HG03097 (cell line): ENCODE measurements at regions not wholly inside any gene's neighbourhood (a gene's known extent, or its start where the extent isn't known, plus 50 kb on each side); places are given as distances from the start of the nearest gene placed in this dataset.

ENCODE experiments used
- ATAC-seq: cut with Tn5 transposase; IDR thresholded peaks from one replicate; pipeline ENCODE4 v1.9.1; 2021; ENCODE audit not compliant: unreplicated experiment, low FRiP score

DNA sequence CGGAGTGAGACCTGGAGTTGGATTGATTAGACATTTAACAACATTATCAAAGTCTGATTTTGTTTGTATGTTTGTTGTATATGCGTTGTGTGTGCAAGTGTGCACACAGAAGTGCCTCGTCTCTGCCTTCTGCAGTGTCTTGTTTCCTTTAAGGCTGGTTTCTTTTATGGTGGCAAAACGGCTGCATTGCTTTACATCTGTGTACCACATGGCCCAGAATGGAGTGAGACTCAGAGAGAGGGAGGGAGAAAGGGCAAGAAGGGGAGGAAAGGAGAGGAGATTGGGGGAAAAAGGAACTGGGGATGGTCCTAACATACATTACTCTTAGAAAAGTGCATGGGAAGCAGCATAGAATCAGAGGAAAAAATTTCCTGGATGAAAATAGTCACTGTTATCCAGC is 99.7 kb upstream of the WLS start:
- no peak for ATAC-seq

DNA sequence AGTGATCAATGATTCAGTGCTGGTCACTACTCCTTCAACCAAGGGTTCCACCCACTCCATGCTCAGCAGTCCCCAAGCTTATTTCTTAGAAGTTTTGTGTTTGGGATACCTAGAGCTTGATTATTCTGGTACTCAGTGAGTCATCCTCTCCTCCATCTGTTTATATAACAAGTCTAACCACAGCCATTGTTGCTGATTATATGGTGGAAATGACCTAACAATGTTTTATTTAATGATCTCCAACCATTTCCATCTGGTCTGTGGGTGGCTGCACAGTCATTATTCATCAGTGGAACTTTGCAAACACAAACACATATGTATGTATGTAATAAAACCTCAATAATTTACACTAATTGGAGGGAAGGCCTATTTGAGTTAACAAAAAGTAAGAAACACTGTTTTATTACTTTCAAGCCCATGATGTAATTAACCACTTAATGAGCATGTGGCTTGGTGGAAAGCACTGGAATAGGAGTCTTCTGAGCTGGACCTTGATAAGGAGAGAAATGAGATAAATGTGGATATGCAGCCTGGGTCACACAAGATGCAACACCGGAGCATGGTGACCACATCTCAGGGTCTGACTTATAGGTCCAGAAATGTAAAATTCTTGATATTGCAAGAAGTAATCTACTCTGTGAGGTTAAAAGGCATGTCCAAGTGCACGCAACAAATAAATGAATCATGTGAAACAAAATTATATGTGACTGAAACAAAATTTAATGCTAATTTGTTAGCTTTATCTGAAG is 99.0 kb upstream of the WLS start:
- no peak for ATAC-seq

DNA sequence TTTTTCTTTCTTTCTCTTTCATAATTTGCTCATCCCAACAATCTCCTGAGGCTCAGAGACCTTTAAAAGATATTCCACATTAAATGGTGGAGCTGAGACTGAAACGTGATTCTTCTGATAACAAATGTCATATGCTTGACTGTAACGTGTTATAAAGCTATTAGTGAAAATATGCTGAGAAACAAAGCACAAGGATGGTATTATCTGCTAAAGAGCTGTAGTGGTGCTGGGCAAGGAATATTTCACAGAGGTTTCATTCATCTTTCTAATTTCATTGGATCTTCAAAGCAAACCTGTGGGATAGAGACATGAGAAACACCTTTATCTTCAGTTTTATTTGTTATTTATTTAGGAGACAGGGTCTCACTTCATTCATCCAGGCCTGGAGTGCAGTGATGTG is 98.1 kb upstream of the WLS start:
- no peak for ATAC-seq

DNA sequence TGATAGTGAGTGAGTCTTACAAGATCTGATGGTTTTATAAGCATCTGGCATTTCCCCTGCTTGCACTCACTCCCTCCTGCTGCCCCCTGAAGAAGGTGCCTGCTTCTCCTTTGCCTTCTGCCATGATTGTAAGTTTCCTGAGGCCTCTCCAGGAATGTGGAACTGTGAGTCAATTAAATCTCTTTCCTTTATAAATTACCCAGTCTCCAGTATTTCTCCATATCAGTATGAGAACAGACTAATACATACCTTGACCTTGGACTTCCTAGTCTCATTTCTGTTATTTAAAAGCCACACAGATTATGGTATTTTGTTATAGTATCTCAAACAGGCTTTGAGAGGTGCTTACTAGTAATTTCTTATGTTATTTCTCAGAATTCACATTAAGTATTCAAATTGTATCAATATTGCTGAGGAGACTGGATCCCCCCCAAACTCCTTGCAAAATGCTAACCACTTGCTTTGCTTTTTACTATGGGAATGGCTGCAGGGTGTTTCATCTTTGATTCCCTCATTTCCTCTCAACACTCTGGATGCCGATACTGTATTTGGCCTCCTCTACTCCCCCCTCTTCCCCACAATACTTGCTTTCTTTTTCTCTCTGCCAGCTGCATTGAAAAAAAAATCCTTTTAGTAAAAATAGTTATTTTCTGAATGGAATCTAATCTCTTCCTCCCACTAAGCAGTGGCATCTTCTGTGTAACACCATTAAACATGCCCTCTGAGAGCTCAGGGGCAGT is 96.9 kb upstream of the WLS start:
- ATAC-seq: no peak

DNA sequence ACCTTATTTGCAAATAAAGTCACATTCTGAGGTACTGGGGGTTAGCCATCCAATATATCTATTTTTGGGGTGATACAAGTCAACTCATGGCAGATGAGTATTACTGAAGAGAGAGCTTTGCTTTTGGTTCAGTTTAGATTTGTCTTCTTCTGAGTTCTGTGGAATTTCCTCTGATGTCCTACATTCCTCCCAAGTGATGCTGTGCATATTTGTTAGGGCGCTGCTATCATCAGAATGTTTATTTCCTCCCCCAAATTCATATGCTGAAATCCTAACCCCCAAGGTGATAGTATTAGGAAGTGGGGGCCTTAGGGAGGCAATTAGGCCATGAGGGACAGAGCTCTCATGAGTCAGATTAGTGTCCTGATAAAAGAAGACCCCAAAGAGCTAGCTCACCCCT is 96.2 kb upstream of the WLS start:
- ATAC-seq: no peak

DNA sequence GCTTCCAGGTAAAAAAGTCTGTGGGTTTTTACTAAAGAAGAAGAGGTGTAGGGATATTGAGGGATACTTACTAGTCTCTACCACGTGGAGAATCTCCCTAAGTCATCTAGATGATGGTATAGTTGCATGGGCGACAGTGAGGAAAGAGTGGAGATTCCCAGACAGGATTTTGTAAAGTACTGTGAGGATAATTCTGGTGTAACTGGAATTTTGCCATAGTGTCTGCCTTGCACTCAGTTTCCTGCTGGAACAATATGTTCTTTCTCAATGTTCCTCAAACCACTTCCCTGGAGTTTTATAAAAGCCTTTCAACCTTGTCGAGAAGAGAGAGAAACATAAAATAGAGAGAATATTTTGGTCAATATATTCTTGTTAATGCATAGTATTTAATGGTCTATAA is 95.1 kb upstream of the WLS start:
- ATAC-seq: no peak

DNA sequence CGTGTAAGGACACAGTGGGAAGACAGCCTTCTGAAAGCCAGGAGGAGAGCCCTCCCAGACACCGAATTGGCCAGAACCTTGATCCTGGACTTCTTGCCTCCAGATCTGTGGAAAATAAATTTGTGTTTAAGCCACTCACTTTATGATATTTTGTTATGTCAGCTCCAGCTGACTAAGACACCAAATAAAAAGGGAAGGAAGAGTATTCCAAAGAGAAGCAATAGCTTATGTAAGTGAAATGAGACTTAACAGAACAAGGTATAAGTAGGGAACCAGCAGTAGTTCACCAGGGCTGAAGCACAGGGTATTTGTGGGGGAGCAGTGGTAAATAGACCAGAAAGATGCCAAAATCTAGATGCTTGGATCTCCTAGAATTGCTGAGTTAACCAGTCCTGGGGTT is 94.2 kb upstream of the WLS start:
- no peak for ATAC-seq

DNA sequence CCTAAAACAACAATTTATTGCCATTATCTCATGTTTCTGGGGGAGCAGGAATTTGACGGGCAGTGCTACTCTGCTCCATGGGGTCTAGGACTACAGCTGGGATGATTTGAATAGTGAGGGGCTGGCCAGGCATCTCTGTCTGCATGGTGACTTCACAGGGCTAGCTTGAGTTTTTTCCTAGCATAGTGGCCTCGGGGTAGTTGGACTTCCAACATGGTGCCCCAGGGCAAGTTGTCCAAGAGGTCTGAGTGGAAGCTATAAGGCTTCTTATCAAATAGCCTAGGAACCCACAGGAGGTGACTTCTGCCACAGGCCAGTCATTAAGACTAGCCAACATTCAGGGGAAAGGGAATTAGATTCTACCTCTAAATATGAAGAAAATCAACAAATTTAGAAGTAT is 92.0 kb upstream of the WLS start:
- ATAC-seq: no peak

DNA sequence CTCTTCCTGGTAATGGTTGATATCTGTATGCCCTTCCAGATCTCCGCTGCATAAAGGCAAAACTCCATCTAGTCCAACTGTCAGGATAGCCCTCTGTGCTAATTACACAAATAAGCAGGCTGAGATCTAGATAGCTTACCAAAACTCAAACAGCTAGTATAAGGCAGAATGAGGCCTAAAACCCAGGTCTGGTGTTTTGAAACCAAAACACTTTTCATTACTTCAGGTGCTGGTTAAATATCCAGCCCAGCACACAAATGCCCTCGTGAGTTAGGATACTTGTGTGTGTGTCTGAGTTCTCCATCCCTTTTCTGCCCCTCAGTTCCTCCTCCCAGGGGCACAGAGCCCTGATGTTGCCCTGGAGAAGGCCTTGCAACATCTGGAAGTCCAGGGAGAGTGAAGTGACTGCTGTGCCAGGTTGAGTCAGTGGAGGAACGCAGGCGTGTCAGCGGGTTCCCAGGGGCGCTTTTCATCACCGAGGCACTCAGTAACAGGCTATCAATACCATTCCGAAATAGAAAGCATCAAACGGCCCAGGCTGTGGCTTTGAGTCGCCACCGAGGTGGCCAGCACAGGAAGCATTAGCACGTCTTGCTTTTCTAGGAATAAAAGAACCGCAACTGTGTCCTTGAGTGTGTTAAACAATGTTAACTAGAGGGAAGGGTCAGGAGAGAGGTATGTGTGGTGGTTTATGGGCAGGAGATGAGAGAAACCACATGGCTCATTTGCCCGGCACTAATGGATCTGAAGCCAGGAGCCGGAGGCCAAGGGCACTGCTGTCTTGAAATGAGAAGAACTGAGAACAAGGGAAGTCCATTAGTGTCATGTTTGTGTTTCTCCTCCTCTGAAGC is 90.7 kb upstream of the WLS start:
- no peak for ATAC-seq

DNA sequence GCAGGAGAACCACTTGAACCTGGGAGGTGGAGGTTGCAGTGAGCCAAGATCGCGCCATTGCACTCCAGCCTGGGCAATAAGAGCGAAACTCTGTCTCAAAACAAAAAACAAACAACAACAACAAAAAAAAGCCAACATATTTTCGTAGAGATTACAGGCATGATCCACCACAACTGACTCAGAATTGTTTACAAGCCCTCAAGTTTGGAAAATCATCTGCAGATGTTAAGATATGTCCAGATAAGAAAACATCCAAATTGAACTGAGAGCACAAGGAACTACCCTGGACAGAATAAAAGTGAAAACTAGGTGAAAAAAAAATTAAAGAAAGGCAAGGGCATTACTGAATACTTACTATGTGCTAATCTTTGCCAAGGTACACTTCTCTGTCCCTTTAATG is 89.8 kb upstream of the WLS start:
- ATAC-seq: no peak

DNA sequence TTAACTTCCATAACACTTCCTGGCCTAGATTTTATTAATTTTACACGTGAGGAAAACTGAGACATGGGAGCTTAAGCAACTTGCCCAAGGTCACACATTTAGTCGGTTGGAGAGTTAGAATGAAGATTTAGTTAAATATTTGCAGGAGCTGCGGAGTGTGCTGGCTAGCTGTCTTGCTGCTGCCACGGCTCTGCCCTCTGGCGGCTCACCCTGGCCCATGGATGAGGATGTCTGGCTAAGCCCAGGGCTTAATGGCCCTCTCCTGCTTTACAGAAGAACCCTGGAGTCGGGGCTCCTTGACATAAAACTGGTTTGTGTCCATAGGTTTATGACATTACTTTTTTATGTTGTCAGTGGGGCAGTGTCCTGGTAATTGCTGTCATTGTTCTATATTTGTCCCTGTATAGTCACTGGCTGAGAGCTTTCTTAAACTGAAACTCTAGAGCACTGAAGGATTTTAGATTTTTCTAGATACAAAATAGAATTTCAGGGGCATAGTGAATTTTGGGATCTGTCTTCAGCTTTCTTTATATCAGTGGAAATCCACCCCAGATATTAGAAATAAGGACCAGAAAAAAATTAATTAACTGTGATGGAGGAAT is 88.9 kb upstream of the WLS start:
- ATAC-seq: no peak

DNA sequence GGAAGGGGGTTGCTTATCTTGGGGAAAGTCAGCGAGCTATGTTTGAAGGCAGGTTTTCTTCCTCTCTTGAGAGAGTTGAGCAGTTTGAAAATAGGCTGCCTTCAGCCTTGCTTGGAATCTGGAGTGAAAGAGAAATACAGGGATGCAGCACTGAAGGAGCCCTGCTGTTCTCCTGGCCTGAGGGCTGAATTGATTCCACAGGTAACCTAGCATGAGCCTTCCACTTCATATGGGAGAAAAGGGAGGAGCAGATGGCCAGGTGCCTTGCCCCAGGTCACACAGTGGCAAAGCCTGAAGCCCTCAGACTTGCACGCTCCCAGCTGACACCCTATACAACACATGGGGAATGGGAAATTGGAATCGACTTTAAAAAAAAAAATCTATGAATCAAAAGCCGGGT is 88.0 kb upstream of the WLS start:
- ATAC-seq: no peak

DNA sequence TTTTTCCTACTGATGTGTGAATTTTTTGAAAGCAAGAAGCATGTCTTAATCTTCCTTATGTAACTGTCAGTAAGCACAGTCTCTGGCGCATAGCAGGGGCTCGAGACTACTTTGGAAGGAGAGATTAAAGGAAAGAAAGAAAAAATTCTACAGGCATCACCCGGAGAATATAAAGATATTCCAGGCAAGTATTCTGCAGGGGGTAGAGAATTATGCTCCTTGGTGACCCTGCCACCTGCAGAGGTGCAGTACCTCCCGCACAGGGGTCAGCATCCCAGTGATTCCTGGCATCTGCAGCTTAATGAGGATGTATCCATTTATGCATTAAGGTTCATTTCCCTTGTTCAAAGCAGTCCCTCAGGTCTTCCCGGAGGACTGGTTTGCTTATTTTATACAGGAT is 87.6 kb upstream of the WLS start:
- no peak for ATAC-seq

DNA sequence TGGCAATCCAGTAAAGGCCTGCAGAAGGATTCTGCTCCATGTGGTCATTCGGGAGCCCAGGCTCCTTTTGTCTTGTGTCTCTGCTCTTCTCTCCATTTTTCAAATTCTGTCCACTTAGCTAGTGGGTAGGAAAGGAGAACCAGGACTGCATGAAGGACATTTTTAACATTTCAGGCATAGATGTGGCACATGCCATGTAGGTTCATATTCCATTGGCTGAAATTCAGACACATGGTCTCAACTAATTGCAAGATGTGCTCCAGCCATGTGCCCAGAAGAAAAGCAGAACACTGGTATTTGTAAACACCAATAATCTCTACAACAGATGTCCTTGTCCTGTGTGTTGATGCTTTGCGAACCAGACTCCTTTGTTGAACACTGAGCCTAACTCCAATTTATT is 85.2 kb upstream of the WLS start:
- no peak for ATAC-seq

DNA sequence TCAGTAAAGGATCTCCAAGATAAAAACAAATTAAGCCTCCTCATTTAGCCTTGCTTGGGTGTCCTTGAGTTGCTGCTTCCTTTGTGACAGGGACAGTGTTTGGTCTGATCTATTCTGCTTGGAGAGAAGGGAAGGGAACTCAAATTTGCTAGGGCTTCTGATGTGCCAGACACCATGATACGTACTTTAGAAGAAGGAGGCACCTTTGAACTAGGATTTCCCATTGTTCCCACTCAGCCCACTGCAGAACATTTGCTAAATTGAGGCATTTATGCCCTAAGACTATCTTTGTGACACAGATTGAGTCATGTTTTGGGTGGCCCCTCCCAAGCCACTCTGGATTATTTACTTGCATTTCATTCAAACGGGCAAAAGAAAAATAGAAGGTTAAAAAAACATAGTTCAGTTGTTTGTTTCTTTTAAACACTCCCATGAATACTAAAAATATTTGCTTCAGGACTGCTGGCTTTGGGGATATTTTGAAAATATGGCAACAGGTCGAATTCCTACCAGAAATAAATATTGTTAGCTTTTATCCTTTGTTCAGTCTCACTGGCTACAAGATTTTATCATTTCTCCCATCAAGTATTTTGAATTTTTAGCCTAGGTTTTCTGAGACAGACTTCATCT is 81.9 kb upstream of the WLS start:
- ATAC-seq: no peak

DNA sequence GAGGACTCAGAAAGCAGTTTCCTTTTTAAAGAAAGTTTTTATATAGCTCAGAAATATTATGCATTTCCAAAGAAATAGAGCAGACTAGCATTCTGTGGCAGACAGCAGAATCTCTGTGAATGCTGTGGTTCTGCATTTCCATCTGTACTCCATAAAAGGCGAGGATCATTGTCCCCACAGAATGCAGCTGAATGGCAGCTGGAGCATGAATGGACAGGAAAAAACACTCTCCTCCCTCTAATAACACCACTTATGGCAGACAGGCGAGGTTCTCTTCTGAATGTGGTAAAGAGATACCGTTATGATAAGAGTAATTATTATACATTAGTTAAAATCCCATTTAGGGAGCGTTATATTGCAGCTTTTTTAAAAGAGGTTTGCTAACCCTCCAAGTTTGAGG is 81.4 kb upstream of the WLS start:
- ATAC-seq: no peak

DNA sequence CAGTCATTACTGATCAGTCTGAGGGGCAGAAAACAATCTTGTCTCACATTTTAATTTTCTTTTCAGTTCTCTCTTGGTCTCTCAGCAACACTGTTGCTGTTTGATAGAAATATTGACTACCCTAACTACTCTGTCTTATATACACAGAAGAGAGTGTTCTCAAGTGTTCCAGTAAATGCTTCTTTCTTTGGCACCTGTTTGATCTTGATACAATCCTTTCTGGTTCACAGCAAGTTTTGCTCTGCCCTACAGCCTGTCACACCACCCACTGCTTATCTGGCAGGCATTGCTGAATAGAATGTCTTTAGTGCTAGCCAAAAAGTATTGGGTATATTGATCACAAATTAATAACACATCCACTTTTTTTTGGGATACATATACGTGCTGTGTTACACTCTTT is 75.7 kb upstream of the WLS start:
- ATAC-seq: no peak

DNA sequence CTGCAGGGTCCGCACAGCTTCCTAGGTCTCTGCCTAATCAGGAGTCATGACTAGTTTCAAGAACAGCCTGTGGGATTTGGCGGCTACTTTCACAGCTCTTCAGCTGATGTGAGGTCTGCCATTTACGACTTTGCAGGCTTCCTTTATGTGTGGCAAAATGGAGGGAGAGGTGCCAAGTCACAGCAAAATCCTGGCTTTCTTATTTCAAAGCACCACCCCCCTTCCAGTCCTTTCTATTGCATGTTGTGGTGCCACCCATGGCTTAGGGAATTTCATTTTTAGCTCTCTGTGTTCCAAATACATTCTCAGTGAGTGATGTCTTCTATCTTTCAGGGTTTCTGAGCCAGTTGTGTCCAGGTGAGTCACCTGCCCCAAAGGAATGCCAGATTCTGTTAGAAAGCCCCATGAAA is 75.1 kb upstream of the WLS start:
- ATAC-seq: no peak

DNA sequence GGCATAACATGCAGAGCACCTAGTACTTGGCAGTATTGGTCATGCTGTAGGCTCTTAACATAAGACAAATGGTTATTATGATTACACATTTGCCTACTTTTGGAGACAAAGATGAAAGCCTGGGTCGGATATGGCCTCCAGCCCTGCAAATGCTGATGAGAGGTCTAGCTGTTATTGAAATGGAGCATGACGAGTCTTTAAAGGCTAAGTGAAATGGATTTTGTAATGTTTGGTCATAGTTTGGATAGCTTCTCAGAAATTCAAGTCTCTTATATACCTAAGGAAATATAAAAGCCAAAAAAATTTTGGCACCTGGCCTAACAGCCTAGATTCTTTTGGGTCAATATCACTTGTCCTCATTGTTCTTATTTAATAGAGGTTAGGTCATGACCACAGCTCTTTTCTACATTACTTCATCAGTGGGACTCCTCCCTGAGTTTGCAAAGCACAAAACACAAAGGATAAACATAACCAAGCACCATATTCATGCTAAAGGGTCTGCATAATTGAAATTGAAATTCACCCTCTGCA is 69.2 kb upstream of the WLS start:
- ATAC-seq: no peak

DNA sequence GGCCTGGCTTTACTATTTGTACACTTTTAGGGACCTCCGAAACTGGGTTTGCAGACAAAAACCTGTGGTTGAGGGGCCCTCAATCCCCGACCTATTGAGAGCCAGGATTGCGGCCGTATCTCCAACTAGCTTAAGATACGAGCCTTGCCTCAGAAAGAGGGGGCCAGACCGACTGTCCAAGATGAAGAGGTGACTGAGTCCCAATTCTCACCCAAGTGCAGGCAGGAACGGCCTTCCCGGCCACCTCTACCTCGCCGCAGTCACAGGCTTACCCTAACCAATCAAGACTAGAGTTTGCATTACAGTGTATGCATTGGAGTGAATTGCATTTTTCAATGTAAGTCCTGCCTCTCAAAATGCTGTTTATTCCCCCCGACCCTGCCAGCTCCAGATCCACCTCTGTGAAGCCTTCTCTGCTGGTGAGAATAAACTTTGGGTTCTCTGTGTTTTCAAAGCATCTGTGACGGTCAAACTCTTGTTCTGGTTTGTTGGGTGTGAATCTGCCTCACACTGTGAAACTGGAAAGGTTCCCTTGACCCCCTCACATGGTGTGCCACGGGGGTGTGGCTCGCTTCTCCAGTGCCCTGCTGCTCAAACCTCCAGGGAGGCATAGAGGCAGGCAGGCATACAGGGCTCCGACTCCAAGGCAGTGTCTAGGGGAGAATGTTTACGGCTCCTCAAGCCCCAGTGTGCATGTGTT is 62.2 kb upstream of the WLS start:
- ATAC-seq: no peak
